ENCODE measurements at regions not wholly inside any gene's neighbourhood (a gene's known extent, or its start where the extent isn't known, plus 50 kb on each side); places are given as distances from the start of the nearest gene placed in this dataset.
"Not testable (repeated sequence)": the region's sequence is repeated elsewhere in the genome, so short reads cannot be mapped to it uniquely, and the experiment has no call there.

DNA sequence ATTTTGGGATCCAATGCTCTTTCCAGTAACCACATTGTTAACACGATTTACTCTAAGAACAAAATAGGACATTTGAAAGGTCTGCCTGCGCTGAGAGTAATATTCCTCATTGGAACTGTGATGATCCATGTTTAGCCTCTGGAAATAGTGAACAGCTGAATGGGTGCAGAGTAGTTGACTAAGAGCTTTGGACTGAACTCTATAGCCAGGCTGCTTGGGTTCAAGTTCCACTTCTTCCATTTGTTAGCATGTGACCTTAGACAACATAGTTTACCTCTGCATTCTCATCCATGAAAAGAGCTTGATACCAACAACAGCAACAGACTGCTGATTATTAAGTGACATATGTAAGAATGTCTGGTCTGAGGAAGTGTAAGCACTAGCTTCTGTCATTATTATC, 128.3 kb upstream of the MMADHC start:
- no peak for DNase-seq (ENCODE audit: low read depth in 2 of 2)

DNA sequence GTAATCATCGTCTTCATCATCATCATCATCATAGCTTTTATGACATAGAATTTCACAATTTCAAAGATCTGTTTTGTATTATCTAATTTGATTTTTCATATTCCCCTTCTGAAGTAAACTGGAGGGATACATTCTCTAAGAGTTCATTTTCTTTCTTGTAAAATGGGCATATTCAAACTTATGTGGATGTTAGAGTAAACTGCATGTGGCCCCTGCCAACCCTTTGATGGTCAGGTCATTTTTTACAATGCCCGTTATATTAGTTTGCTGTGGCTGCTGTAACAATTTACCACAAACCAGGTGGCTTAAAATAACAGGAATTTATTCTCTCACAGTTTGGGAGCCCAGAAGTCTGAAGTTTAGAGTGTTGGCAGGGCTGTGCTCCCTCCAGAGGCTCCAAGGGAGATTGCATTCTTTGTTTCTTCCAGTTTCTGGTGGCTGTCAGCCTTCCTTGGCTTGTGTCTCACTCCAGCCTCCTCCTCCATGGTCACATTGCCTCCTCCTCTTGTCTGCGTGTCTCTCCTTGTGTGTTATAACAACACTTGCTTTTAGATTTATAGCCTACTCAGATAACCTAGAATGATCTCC, 127.5 kb upstream of the MMADHC start:
- no peak for DNase-seq (ENCODE audit: low read depth in 2 of 2)

DNA sequence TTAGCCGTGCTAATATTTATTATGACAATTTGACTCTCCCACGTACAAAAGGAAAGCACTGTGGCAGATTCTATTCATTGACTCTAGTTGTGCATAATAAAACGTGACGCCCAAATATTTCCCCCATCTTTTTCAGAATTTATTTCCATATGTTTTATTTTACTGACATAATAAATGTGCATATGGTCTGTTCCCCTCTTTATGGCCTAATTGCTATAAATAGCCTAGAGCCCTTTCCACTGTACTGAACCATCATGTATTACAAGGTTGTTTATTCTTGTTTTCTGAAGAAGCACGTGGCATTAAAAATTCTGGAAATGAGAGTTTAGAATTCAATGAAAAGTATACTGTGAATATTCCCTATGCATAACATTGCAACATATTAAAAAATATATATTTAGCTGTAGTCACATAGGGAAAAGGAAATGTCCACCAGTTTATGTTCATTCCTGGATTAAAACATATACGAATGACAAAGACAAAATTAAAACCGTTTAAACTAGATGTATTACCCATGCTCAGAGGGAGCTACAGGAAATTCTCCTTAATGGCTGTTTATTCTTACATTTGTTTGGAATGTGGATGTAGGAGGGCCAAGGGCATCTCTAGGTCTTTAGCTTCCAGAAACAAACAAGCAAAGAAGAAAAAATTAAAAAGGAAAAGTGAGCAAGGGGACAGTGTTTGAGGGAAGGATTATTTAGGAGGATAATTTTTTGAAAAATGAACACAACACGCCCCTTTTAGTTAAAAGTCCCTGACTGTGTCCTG, 122.1 kb upstream of the MMADHC start:
- no peak for DNase-seq (ENCODE audit: low read depth in 2 of 2)

DNA sequence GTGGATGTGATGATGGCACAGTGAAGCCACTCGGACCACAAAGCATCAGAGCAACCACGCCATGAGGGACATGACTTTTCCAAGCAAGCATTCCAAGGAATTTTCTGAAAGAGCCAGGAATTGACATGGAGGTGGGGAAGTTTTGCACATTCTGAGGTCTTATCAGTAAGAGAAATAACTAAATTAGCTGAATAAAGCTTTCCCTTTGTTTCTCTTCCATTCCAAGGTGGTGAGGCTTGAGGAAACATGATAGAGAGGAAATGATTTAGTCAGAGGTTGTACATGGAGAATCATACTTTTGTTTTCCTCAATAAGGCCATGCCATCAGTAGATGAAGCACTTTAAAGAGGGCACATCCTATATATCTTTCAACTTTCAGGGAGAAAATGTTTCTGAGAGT, 115.7 kb upstream of the MMADHC start:
- DNase-seq (ENCODE audit: low read depth in 2 of 2), result no peak

DNA sequence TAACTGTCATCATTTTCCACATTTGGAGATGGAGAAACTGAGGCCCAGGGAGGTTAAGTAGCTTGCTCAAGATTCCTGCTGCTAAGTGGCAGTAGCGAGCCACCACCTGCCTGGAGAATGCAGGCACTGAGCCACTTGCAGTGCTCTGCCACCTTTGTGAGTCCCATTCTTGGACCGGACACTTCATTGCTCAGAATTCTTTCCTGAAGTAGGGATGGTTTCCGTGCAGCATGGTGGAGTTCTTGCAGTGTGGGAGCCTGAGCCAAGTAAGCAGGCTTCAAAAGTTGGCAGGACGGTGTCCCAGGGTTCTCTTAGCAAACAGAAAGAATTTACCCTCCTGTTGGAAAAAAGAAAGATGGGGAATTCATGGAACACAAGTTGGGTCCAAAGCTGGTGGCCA, 115.0 kb upstream of the MMADHC start:
- DNase-seq (ENCODE audit: low read depth in 2 of 2), result no peak

DNA sequence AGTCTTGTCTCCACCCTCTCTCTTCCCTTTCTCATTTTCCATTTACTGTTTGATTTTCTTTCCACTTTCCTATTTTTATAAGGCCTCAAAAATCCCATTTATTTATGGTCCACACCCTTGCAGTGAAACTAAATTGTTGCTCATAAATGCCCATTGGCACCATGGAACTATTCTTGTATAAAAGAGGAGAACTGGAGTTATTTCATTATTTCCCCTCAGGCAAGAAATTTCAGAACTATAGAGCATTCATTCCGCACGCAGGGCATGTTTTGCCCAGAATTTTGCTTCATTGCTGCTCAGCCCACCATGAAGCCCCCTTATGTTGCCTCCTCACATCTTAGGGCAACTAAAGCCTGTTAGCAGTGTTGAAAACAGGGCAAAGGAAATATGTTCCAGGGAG, 113.7 kb upstream of the MMADHC start:
- DNase-seq (ENCODE audit: low read depth in 2 of 2), result no peak

DNA sequence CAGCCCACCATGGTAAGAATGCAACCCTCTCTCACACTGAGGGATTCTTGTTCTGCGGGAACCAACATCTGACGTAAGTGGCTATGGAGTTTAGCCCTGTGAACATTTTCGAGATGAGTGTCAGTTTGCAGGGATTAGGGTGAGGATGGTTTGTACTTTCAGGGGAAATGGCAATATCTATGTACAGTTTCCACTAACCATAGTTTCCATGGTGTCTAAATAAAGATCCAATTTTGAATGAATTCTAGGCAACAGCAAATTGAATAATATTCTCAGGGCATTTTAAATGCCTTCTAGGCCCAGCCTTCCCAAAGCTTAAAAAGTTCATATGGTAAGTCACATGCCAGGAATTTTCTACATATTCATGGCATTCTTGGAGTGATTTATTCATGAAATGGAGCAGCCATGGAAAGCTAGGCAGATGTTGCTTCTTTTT, 105.4 kb upstream of the MMADHC start:
- DNase-seq (ENCODE audit: low read depth in 2 of 2), result peak; percentile 36 to 38

DNA sequence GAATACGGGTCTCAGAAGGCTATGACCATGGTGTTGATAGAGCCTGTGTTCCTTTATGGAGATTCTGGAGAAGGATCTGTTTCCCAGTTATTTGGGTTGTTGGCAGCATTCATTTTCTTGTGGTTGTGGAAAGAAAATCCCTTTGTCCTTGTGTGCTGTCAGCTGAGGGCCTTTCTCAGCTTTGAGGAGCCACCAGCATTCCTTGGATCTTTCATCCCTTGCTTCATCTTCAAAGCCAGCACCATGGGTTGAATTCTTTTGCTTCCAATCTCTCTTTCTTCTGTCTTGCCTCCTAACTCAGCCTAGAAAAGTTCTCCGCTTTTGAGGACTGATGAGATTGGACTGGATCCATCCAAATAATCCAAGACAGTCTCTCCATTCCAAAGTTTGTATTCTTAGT, 103.2 kb upstream of the MMADHC start:
- no peak for DNase-seq (ENCODE audit: low read depth in 2 of 2)

DNA sequence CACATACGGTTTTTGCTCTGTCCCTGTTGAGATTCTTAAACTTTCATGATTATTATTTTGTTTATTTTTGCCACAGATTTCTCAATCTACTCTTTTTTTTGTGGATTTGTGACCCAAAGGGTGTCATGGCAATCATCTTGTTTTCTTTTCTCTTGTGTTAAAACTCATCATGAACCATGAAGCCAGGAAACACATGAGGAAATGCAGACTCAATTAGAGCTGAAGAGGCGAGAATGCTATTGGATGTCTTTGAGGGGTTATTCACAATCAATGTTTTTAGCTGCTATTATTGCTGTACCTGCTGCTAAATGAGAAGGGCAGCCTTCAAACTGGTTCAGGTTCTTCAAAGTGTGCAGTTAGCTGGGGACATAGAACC, 99.5 kb upstream of the MMADHC start:
- no peak for DNase-seq (ENCODE audit: low read depth in 2 of 2)

DNA sequence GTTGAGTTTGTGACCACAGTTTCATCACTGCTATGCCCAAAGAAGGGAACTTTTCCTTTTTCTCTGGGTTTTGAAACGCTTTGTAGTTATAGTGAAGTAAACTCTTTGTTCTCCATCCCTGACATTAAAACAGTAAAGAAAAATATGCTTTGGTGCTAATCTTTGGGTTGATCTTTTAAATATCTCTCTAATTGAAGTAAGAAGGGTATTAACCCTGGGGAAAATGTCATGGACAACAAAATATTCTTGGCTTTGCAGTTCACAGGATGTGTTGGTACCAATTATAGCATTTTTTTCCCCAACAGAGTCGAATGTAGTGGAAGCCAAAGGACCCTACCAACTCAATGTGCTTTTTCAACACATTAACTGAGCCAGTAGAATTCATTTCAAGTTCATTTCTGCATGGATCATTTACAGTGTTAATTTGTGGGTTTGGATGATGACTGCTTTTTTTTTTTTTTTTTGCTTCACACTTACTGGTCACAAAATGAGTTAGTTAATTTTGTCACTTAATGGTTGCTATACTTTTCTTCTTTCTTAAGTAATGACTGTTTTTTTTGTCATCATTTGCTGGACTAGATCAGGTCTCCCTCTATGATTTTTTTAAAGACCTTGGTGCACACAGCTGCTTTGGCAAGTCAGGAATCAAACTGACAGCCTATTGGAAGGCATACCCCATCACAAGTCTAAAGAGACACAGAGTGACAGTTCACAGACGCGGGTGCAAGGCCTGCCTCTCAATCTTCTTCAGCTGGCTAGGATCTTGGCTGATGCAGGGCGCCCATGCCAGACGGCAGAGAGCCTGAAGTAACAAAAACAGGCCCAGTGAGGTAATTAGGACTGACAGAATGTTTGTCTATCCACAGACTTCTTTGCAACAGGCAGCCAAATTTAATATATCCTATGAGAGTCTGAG, 98.8 kb upstream of the MMADHC start:
- no peak for DNase-seq (ENCODE audit: low read depth in 2 of 2)

DNA sequence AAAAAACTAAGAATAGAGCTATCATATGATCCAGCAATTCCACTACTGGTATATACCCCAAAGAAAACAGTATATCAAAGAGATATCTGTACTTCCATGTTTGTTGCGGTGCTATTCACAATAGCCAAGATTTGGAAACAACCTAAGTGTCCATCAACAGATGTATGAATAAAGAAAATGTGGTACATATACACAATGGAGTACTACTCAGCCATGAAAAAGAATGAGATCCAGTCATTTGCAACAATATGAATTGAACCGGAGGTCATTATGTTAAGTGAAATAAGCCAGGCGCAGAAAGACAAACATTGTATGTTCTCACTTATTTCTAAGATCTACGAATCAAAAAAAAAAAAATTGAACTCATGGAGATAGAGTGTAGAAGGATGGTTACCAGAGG, 97.8 kb upstream of the MMADHC start:
- not testable (repeated sequence) for DNase-seq (ENCODE audit: low read depth in 2 of 2)

DNA sequence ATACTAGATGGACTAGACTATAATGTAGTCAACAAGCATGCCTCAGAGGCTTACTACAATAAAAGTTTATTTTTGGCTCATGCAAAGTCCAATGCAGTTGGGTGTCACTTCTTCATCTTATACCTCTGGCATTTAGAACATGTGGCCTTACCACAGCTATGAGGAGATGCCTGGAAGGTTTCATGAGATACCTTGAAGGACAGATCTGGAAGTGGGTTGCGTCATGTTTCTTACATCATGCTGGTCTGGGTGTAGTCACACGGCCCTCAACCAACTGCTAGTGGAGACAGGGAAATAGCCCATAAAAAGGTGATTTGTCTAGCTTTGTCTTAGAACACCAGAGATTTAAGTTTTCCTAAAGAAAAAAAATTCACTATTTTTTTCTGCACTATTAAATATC, 91.7 kb upstream of the MMADHC start:
- DNase-seq (ENCODE audit: low read depth in 2 of 2), result peak; percentile 26 to 30

DNA sequence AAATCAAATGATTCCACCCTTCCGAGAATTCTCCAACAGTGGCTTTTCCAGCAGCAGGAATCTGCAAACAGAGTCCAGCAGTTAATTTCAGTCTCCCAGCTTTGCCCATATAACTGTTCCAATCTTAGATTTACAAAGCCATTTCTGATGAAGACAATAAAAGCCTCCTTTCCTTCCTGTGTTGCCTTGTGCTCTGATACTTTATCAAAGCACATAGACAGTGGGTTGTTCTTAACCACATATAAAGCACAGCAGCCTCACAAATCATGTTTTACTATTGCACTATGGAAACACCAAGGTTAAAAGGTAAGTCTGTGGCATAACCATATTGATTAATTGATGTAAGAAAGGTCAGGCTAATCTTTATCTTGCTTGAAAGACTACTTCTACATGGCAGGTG, 89.8 kb upstream of the MMADHC start:
- no peak for DNase-seq (ENCODE audit: low read depth in 2 of 2)

DNA sequence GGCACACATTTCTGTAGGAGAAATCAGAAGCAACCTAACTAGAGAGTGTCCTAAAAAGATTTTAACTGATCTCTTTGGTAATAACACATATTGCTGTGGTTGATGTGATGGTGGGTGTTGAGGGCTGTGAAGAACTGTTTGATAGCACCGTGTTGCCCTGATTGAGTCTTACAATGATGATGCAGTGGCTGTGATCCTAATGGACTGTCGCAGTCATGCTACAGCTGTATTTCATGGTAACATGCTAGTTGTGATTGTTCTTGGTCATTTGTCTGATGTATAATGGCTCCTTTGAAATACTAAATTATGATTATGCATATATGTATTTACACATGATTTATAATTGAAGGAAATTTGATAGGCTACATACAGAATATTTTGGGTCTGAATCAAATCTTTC, 82.5 kb upstream of the MMADHC start:
- DNase-seq (ENCODE audit: low read depth in 2 of 2), result no peak

DNA sequence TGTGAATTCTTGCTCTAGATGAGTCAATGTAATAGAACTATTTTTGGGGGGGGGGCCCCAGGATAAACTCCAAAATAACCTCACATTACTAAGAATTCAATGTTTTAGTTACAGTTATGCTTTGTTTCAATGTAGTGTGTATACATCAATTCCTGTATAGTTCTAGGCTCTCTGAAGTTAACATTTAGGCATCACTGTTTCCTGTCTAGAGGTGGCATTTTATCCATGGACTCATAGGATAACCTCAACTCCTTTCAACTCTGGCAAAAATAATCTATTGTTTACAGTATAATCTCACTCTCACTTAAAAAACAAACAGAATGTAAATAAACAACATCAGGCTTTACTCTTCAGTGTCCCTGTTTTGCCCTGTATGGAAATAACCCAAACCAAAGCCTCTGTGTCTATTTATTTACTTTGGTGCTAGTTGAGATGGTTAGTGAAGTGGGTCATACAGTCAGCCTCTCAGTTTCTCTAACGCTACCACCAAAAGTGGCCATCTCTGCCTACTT, 79.3 kb upstream of the MMADHC start:
- DNase-seq (ENCODE audit: low read depth in 2 of 2), result no peak

DNA sequence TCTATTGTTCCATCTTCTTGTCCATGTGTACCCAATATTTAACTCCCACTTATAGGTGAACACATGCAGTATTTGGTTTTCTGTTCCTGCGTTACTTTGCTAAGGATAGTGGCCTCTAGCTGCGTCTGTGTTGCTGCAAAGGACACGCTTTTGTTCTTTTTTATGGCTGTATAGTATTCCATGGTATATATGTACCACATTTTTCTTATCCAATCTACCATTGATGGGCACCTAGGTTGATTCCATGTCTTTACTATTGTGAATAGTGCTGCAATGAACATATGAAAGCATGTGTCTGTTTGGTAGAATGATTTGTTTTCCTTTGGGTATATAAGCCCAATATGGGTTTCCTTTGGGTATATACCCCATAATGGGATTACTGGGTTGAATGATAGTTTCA, 77.3 kb upstream of the MMADHC start:
- DNase-seq (ENCODE audit: low read depth in 2 of 2), result no peak

DNA sequence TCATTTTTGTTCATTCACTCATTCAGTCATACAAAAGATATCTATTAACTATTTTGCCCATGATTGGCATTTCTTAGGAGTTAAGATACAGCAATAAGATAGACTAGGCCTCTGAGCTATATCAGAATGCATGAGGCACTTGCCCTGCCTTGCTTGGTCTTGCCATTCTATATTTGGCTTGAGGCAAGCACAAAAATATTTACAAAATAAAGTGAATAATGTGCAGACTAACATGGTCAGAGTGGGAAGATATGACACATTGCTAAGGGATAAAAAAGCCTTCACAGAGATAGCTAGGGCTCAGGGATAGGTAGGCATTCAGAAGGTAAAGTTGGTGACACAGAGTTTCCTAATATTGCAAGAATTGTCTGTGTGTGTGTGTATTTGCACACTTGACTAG, 75.0 kb upstream of the MMADHC start:
- no peak for DNase-seq (ENCODE audit: low read depth in 2 of 2)

DNA sequence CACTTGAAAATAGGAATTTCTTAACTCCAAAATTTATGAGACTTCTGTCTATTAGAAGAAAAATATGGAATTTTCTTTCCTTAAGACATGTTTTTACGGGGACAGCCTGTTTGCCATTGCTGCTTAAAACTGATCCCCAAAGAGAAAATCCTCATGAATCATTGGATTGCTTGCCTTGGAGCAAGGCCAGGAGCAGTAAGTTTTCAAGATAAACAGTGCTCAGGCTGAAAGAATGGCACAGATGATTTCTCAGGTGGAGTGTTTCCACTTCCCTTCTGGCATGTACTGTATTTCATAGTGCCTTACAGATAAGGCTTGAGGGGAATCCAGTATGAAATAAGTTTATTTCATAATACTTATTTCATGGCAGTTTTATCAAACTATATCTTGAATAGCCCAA, 74.3 kb upstream of the MMADHC start:
- peak in 1 of 2 experiments; percentile 23 for DNase-seq (ENCODE audit: low read depth in 2 of 2)

DNA sequence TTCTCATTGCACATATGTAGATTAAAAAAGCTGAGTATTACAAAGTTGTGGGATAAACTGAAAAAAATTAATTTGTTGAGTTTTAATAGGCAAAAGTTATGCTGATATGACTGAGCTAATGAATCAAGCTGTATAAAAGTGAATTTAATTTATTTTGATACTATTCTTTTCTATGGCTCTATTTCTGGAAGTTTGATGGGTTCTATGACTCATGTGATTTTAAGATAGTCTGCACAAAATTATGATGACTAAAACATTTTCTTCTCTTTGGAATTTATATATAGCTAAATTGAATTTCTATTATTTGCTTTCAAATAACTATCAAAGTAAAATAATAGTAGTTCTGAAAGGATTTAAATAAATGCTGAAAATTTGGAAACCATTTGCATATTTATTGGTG, 71.0 kb upstream of the MMADHC start:
- DNase-seq (ENCODE audit: low read depth in 2 of 2), result no peak

DNA sequence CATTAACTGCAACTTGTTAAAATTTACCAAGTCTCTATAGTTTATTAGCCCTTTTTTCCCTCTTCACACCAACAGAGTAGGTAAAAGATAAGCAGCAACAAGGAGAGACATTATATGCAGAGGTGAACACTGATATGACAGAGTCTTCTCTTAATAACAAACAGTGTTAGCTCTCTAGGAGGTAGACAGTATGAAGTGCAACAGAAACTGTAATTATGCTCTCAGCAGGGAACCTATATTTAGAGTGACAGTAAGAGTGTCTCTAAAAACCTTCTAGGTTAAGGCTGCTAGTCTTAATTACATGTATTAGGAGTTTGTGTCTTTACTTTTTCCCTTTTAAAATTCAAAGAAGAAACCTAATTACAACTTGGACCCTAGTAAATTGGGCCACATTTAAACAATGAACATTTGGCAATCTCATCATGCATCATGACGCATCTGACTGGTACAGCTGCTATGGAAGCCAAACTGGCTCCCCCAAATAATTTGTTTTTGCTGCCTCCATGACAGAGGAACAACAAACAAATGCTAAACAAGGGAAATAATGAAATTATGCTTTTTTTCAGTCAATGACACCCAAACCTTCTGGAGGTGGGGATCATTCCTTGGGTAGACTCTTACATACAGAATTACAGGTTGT, 69.9 kb upstream of the MMADHC start:
- DNase-seq (ENCODE audit: low read depth in 2 of 2), result no peak

DNA sequence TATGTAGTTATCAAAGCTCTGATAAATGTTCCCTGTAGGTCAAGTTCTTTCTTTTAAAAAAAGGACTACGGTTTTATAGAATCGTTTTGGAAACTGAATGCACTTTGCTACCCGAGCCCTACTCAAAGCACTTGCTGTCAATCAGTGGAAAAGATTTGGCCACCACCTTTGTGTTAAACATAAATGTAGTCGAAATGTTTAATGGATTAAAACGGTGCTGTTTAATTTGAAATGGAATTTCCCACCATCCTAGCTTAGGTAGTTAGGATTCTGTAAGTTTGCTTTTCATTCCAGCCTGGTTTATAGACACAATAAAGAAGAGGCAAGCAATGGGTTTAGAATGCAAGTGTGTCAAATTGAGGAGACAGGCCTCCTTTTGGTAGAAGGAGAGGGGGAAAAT, 69.4 kb upstream of the MMADHC start:
- no peak for DNase-seq (ENCODE audit: low read depth in 2 of 2)

DNA sequence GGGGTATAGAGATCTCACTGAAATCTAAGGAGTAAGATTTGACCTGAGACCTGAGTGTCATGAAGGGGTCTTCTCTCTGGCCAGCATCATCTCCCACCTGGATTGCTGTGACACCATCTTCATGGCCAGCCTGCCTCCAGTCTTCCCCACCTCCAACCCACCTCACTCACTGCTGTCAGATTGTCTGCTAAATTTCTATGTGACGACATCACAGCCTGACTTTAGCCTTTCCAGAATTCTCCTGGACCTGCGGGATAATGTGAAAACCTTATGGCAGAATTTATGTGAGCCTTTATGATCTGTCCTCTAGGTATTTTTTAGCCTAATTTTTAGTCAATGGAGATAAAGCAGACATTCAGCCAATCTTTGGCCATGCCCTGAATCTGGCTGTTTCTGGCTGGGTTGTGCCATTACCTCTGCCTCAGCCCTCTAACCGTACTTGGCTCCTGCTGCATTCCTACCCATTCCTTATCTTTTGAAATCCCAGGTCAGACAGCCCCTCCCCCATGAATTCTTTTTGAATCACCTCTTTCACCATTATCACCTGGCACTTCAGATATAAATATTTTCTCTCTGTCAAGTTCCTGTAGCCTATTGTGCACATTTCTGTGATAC, 66.4 kb upstream of the MMADHC start:
- no peak for DNase-seq (ENCODE audit: low read depth in 2 of 2)
